ENCODE measurements at regions not wholly inside any gene's neighbourhood (a gene's known extent, or its start where the extent isn't known, plus 50 kb on each side); places are given as distances from the start of the nearest gene placed in this dataset.

GRCh38 chrX:22585831-22586230, 313.1 kb downstream of the CBLL2 start:
- TF ChIP-seq POLR2A (IDR thresholded peaks at IDR 0.05; ENCODE audit: low read depth, low read length) (no peak), CTCF (IDR thresholded peaks at IDR 0.05; ENCODE audit: extremely low read depth in 1 of 2, insufficient read depth in 1 of 2, low read depth in 1 of 2, low read length in 2 of 2) (no peak)
